GM12878 (cell line): ENCODE measurements at regions not wholly inside any gene's neighbourhood (a gene's known extent, or its start where the extent isn't known, plus 50 kb on each side); places are given as distances from the start of the nearest gene placed in this dataset.

Source experiments
- ATAC-seq: fragments of 200-7000 bp; cut with Tn5 transposase; 3 replicates; pipeline ENCODE4 v1.9.1; 2020; ENCODE audit warnings: mild to moderate bottlenecking, moderate library complexity
- BruUV-seq: library from RNA; stranded (reverse); fragments of 400-500 nt; replicated peaks from 2 replicates; lab custom pipeline; 2021; lab: Mats Ljungman, UMichigan
- CTCF ChIA-PET: fragments of 300-600 bp; sonication (Branson Sonifier 250); formaldehyde crosslinking; extraction: SDS; loops from one replicate; lab custom pipeline; 2021; ENCODE audit warnings: inconsistent platforms; lab: Yijun Ruan, JAX
- POLR2A ChIA-PET: fragments of 350-600 bp; formaldehyde crosslinking; extraction: SDS; loops from one replicate; lab custom pipeline; 2021; ENCODE audit warnings: inconsistent platforms; lab: Charles Lee
- RAD21 ChIA-PET: fragments of 300-600 bp; sonication (Branson Sonifier 250); formaldehyde crosslinking; loops from one replicate; lab custom pipeline; 2023; ENCODE audit warnings: antibody characterized with exemption; ENCODE audit not compliant: unreplicated experiment; lab: Charles Lee
- SMC1A ChIA-PET: fragments of 300-600 bp; sonication (Branson Sonifier 250); formaldehyde crosslinking; loops from one replicate; lab custom pipeline; 2023; ENCODE audit not compliant: unreplicated experiment, uncharacterized antibody; lab: Charles Lee
- DNase-seq: peaks from one replicate; pipeline ENCODE4 v3.0.0-alpha.2; 2011; ENCODE audit warnings: low read depth, low spot score
- FAIRE-seq: peaks from 3 replicates; lab custom pipeline; 2011; peaks lifted over from hg19 to GRCh38; lab: Jason Lieb, UNC
- H2AFZ ChIP-seq: 2 replicates; pipeline ENCODE4 v1.6.0; 2011; ENCODE audit warnings: low read depth, low read length, control low read depth; ENCODE audit not compliant: control insufficient read depth
- H3K27ac ChIP-seq: 2 replicates; pipeline ENCODE4 v1.5.1; 2011; ENCODE audit warnings: control low read depth; ENCODE audit not compliant: control insufficient read depth, insufficient read depth
- H3K27me3 ChIP-seq, 2 experiments: replicated peaks in 1 of 2; 2 replicates each; pipeline versions ENCODE4 v1.6.0 to v1.6.1; 2011; ENCODE audit warnings: low read length in 1 of 2; ENCODE audit not compliant: control insufficient read depth in 2 of 2, insufficient read depth in 2 of 2
- H3K36me3 ChIP-seq, 2 experiments: 2 replicates each; pipeline ENCODE4 v1.5.1; 2011; ENCODE audit warnings: low read length in 1 of 2; ENCODE audit not compliant: control insufficient read depth in 2 of 2, insufficient read depth in 2 of 2
- H3K4me1 ChIP-seq: 2 replicates; pipeline ENCODE4 v1.6.1; 2011; ENCODE audit warnings: mild to moderate bottlenecking, low read length, moderate library complexity, mixed read lengths; ENCODE audit not compliant: control insufficient read depth, insufficient read depth
- H3K4me2 ChIP-seq: 2 replicates; pipeline ENCODE4 v1.6.0; 2011; ENCODE audit warnings: control low read depth; ENCODE audit not compliant: control insufficient read depth, insufficient read depth
- H3K4me3 ChIP-seq: fragments of 200-600 bp; sonication (generic); 2 replicates; pipeline ENCODE4 v1.5.1; 2016
- H3K79me2 ChIP-seq: 2 replicates; pipeline ENCODE4 v1.6.0; 2011; ENCODE audit warnings: low read length; ENCODE audit not compliant: control insufficient read depth, insufficient read depth
- H3K9ac ChIP-seq: 2 replicates; pipeline ENCODE4 v1.8.0; 2011; ENCODE audit warnings: low read length, control low read depth, mixed read lengths; ENCODE audit not compliant: control insufficient read depth, insufficient read depth
- H3K9me3 ChIP-seq: replicated peaks from 3 replicates; pipeline ENCODE4 v1.5.1; 2011; ENCODE audit warnings: mild to moderate bottlenecking, low read length; ENCODE audit not compliant: control insufficient read depth, insufficient read depth
- H4K20me1 ChIP-seq: 2 replicates; pipeline ENCODE4 v1.6.0; 2011; ENCODE audit not compliant: control insufficient read depth, insufficient read depth
- MTA2 ChIP-seq: fragments of 450-650 bp; IDR thresholded peaks from 2 replicates; pipeline ENCODE4 v1.6.1; 2016; ENCODE audit warnings: low read depth, mild to moderate bottlenecking, moderate library complexity
- NR2F1 ChIP-seq: fragments of 450-650 bp; conservative IDR thresholded peaks from 2 replicates; pipeline ENCODE4 v1.6.1; 2017; ENCODE audit warnings: mild to moderate bottlenecking
- POLR2AphosphoS5 ChIP-seq: IDR thresholded peaks from 2 replicates; pipeline ENCODE4 v1.6.1; 2011; ENCODE audit warnings: mild to moderate bottlenecking, low read length, inconsistent platforms
- SREBF1 ChIP-seq: IDR thresholded peaks from 2 replicates; pipeline ENCODE4 v1.6.1; 2012; ENCODE audit warnings: mild to moderate bottlenecking, low read length
- SREBF2 ChIP-seq: IDR thresholded peaks from 2 replicates; pipeline ENCODE4 v1.6.1; 2012; ENCODE audit warnings: mild to moderate bottlenecking, low read length
- SUZ12 ChIP-seq: fragments of 200-600 bp; sonication (generic); IDR thresholded peaks from one replicate; pipeline ENCODE4 v1.6.1; 2018; ENCODE audit warnings: antibody characterized with exemption, mild to moderate bottlenecking; ENCODE audit not compliant: unreplicated experiment
- WGBS: methylation state at CpG from one replicate; pipeline ENCODE4 v1.1.6; 2016; ENCODE audit warnings: low lambda C conversion rate; ENCODE audit not compliant: insufficient replicate concordance, insufficient coverage; ENCODE audit errors: missing lambda C conversion rate; 5-methylcytosine and 5-hydroxymethylcytosine counted together
- in situ Hi-C: fragments of 300-500 bp; cut with MboI; formaldehyde crosslinking; loops from 9 replicates; pipeline ENCODE4 v1.14.3; 2018; ENCODE audit warnings: mixed read lengths
- intact Hi-C: fragments of 100-400 bp; cut with micrococcal nuclease; formaldehyde crosslinking; loops from one replicate; pipeline ENCODE4 v1.14.2; 2022; ENCODE audit not compliant: unreplicated experiment
- TF ChIP-seq, protein P1 (sequence below): IDR thresholded peaks from 2 replicates; pipeline ENCODE4 v1.6.1; 2012; ENCODE audit warnings: low read length, inconsistent platforms
- TF ChIP-seq, protein P2 (sequence below): fragments of 450-650 bp; IDR thresholded peaks from 2 replicates; pipeline ENCODE4 v1.6.1; 2017; ENCODE audit warnings: borderline replicate concordance
- TF ChIP-seq, protein P3 (sequence below): fragments of 450-650 bp; IDR thresholded peaks from 2 replicates; pipeline ENCODE4 v1.6.1; 2016; ENCODE audit warnings: mild to moderate bottlenecking
- TF ChIP-seq, protein P4 (sequence below): fragments of 450-650 bp; formaldehyde crosslinking; IDR thresholded peaks from 2 replicates; pipeline ENCODE4 v1.4.0; 2022; ENCODE audit warnings: mild to moderate bottlenecking, moderate library complexity

DNA sequence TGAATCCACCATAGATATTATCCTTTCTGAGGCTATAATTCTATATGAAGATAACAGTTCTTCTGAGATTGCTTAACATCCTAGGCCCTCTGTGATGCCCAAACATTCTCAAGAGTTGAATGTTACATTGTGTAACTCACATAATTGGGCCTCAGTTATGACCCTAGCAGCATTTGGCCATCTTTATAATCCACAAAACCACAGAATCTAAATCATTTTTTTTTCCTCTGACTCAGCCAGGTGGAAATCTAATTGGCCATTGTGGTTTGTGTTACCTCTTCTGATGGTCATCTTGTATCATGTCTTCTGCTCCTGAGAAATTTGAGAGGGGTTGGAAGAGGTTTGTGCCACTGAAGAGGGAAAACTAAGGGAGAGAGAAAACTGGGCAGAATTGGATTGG, 99.5 kb downstream of the LINC00237 start:
- TF ChIP-seq MTA2, result no peak
- TF ChIP-seq, protein P1, sequence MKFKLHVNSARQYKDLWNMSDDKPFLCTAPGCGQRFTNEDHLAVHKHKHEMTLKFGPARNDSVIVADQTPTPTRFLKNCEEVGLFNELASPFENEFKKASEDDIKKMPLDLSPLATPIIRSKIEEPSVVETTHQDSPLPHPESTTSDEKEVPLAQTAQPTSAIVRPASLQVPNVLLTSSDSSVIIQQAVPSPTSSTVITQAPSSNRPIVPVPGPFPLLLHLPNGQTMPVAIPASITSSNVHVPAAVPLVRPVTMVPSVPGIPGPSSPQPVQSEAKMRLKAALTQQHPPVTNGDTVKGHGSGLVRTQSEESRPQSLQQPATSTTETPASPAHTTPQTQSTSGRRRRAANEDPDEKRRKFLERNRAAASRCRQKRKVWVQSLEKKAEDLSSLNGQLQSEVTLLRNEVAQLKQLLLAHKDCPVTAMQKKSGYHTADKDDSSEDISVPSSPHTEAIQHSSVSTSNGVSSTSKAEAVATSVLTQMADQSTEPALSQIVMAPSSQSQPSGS, result no peak
- POLR2A ChIA-PET, result no interaction called here
- H3K9ac ChIP-seq, result no peak overlapping the region
- FAIRE-seq (no peak), ATAC-seq (no peak), DNase-seq (no peak)
- no peaks in the 10 kb centered on the region for H3K36me3 ChIP-seq
- intact Hi-C loops, result no loop called here
- CTCF ChIA-PET, result interaction anchor here (0.6 kb wide), 1 partner anchor 13 kb away, joined by 3 read pairs; no protein-coding TSS in a partner anchor
- BruUV-seq, result no TSS peak
- in situ Hi-C loops, result no loop called here
- no peaks in the 10 kb centered on the region for H3K27me3 ChIP-seq
- no peak overlapping the region for H2AFZ ChIP-seq
- no peaks in the 10 kb centered on the region for H3K79me2 ChIP-seq
- H4K20me1 ChIP-seq, result no peaks in the 10 kb centered on the region
- SMC1A ChIA-PET, result no interaction called here
- no peaks in the 10 kb centered on the region for H3K9me3 ChIP-seq
- H3K27ac ChIP-seq, result no peak overlapping the region
- H3K4me1 ChIP-seq, result no peaks in the 10 kb centered on the region
- no peak overlapping the region for H3K4me3 ChIP-seq
- RAD21 ChIA-PET, result no interaction called here
- H3K4me2 ChIP-seq, result no peak overlapping the region

DNA sequence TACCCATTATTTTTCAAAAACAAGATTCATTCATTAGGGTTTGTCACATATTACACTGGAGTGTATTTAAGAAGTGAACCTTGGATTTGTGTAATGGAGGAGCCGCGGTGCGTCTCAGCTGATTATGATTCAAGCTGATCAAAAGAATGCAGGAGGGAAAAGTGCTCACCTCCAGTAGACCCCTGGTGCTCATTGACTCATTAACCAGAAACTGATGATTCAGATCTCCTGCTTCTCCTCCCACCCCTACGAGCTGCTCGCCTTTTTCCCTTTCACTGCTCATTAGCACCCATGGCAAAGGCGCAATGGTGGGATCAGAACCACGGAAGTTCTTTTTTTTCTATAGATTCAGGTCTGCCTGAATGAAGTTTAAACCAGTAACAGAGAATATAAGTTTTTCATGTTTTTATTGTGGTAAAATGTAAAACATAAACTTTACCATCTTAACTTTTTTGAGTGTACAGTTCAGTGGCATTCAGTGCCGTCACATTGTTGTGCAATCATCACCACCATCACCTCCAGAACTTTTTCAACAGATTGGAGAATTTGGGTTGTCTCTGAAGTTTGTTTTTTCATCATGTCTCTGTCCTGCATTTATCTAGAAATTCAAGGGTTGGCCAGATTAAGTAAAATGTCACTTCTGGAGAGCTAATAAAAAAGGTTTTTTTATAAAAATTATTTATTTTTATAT, 101.6 kb downstream of the LINC00237 start:
- H3K4me3 ChIP-seq, result no peak overlapping the region
- in situ Hi-C loops (no loop called here), intact Hi-C loops (no loop called here)
- H3K36me3 ChIP-seq, result no peaks in the 10 kb centered on the region
- H3K79me2 ChIP-seq, result no peaks in the 10 kb centered on the region
- ATAC-seq, result no peak
- no peak for FAIRE-seq
- no peak overlapping the region for H3K27ac ChIP-seq
- no peaks in the 10 kb centered on the region for H3K4me1 ChIP-seq
- no peaks in the 10 kb centered on the region for H3K9me3 ChIP-seq
- SMC1A ChIA-PET, result interaction anchor here (0.6 to 1.0 kb wide), 2 partner anchors 8 to 44 kb away, joined by 3 read pairs; no protein-coding TSS in a partner anchor
- no peak overlapping the region for H3K9ac ChIP-seq
- H3K27me3 ChIP-seq, result no peaks in the 10 kb centered on the region
- H4K20me1 ChIP-seq, result no peaks in the 10 kb centered on the region
- no peak overlapping the region for H3K4me2 ChIP-seq
- no peak overlapping the region for H2AFZ ChIP-seq
- CTCF ChIA-PET, result interaction anchor here (0.6 to 1.6 kb wide), 2 partner anchors 19 to 161 kb away, joined by 3 read pairs; no protein-coding TSS in a partner anchor
- POLR2A ChIA-PET, result no interaction called here
- DNase-seq, result no peak
- RAD21 ChIA-PET, result no interaction called here
- 50% methylated on average over 8 of the region's 8 CpGs for WGBS
- no TSS peak for BruUV-seq
- TF ChIP-seq SREBF2 (no peak), POLR2AphosphoS5 (no peak), SREBF1 (no peak), NR2F1 (no peak), SUZ12 (no peak)
- TF ChIP-seq, protein P2, sequence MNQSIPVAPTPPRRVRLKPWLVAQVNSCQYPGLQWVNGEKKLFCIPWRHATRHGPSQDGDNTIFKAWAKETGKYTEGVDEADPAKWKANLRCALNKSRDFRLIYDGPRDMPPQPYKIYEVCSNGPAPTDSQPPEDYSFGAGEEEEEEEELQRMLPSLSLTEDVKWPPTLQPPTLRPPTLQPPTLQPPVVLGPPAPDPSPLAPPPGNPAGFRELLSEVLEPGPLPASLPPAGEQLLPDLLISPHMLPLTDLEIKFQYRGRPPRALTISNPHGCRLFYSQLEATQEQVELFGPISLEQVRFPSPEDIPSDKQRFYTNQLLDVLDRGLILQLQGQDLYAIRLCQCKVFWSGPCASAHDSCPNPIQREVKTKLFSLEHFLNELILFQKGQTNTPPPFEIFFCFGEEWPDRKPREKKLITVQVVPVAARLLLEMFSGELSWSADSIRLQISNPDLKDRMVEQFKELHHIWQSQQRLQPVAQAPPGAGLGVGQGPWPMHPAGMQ, result no peak
- TF ChIP-seq, protein P3, sequence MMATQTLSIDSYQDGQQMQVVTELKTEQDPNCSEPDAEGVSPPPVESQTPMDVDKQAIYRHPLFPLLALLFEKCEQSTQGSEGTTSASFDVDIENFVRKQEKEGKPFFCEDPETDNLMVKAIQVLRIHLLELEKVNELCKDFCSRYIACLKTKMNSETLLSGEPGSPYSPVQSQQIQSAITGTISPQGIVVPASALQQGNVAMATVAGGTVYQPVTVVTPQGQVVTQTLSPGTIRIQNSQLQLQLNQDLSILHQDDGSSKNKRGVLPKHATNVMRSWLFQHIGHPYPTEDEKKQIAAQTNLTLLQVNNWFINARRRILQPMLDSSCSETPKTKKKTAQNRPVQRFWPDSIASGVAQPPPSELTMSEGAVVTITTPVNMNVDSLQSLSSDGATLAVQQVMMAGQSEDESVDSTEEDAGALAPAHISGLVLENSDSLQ, result no peak
- TF ChIP-seq, protein P4, sequence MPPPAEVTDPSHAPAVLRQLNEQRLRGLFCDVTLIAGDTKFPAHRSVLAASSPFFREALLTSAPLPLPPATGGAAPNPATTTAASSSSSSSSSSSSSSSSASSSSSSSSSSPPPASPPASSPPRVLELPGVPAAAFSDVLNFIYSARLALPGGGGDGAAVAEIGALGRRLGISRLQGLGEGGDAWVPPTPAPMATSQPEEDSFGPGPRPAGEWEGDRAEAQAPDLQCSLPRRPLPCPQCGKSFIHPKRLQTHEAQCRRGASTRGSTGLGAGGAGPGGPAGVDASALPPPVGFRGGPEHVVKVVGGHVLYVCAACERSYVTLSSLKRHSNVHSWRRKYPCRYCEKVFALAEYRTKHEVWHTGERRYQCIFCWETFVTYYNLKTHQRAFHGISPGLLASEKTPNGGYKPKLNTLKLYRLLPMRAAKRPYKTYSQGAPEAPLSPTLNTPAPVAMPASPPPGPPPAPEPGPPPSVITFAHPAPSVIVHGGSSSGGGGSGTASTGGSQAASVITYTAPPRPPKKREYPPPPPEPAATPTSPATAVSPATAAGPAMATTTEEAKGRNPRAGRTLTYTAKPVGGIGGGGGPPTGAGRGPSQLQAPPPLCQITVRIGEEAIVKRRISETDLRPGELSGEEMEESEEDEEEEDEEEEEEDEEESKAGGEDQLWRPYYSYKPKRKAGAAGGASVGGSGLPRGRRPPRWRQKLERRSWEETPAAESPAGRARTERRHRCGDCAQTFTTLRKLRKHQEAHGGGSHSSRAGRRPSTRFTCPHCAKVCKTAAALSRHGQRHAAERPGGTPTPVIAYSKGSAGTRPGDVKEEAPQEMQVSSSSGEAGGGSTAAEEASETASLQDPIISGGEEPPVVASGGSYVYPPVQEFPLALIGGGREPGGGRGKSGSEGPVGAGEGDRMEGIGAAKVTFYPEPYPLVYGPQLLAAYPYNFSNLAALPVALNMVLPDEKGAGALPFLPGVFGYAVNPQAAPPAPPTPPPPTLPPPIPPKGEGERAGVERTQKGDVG (CRISPR knock-in tag), result no peak
